Breast epithelium (tissue), 4 donors: ENCODE measurements at regions not wholly inside any gene's neighbourhood (a gene's known extent, or its start where the extent isn't known, plus 50 kb on each side); places are given as distances from the start of the nearest gene placed in this dataset.
"Not testable (repeated sequence)": the region's sequence is repeated elsewhere in the genome, so short reads cannot be mapped to it uniquely, and the experiment has no call there.

ENCODE experiments used
- DNase-seq, 2 donors: peaks; one replicate each; pipeline ENCODE4 v3.0.0-alpha.2; 2019; ENCODE audit warnings: low spot score in 2 of 2
- H3K27ac ChIP-seq, 2 donors: fragments of 200-600 bp; sonication (generic) in 1 of 2; one replicate each; pipeline ENCODE4 v1.5.1; 2016 to 2019; ENCODE audit warnings: mild to moderate bottlenecking in 1 of 2
- H3K27me3 ChIP-seq, 2 donors: fragments of 200-600 bp; sonication (generic) in 1 of 2; one replicate each; pipeline versions ENCODE4 v1.5.1 to v1.6.0; 2017 to 2019; ENCODE audit warnings: control low read depth in 1 of 2, mild to moderate bottlenecking in 1 of 2
- H3K36me3 ChIP-seq: fragments of 200-600 bp; one replicate; pipeline ENCODE4 v1.5.1; 2019
- H3K4me1 ChIP-seq, 2 donors: fragments of 200-600 bp; sonication (generic); one replicate each; pipeline ENCODE4 v1.5.1; 2016 to 2019; ENCODE audit warnings: control low read depth in 1 of 2
- H3K4me3 ChIP-seq, 3 donors: fragments of 200-600 bp; sonication (generic); 1 replicate in 2 of 3; 2 replicates in 1 of 3; pipeline ENCODE4 v1.5.1; 2016 to 2019; ENCODE audit warnings: mild to moderate bottlenecking in 3 of 3, moderate library complexity in 2 of 3
- H3K9me3 ChIP-seq, 2 donors: fragments of 200-600 bp; sonication (generic) in 1 of 2; one replicate each; pipeline ENCODE4 v1.5.1; 2016 to 2019; ENCODE audit warnings: control low read depth in 1 of 2
- CTCF ChIP-seq, 3 donors: fragments of 450-650 bp; IDR thresholded peaks; one replicate each; pipeline ENCODE4 v1.5.1; 2016 to 2017; ENCODE audit warnings: antibody characterized with exemption in 3 of 3, mild to moderate bottlenecking in 3 of 3, moderate library complexity in 3 of 3
- POLR2A ChIP-seq: fragments of 450-650 bp; IDR thresholded peaks from one replicate; pipeline ENCODE4 v1.6.1; 2016; ENCODE audit warnings: antibody characterized with exemption, mild to moderate bottlenecking, moderate library complexity
- POLR2AphosphoS5 ChIP-seq, 3 donors: sonication (generic); formaldehyde crosslinking; IDR thresholded peaks; one replicate each; pipeline ENCODE4 v1.6.1; 2017; ENCODE audit warnings: antibody characterized with exemption in 3 of 3
- intact Hi-C: fragments of 100-400 bp; cut with DNase I; formaldehyde crosslinking; loops from one replicate; pipeline ENCODE4 v1.15.1; 2023; ENCODE audit warnings: low total_unique reads

GRCh38 chr14:38547961-38548490 is 292.1 kb upstream of the CLEC14A start:
- H3K9me3 ChIP-seq, result no peaks in the 10 kb centered on the region
- no peak for TF ChIP-seq CTCF (IDR thresholded peaks at IDR 0.05)
- no peak for TF ChIP-seq POLR2AphosphoS5 (IDR thresholded peaks at IDR 0.05)
- TF ChIP-seq POLR2A, result no peak
- H3K27ac ChIP-seq, result no peak overlapping the region
- intact Hi-C loops, result no loop called here
- H3K36me3 ChIP-seq, result no peaks in the 10 kb centered on the region
- no peak for DNase-seq
- no peaks in the 10 kb centered on the region for H3K27me3 ChIP-seq
- H3K4me3 ChIP-seq, result no peak overlapping the region
- H3K4me1 ChIP-seq, result no peaks in the 10 kb centered on the region

- Histone ChIP-seq H3K27ac (no peak overlapping the region), H3K9me3 (no peaks in the 10 kb centered on the region), H3K4me1 (no peaks in the 10 kb centered on the region), H3K4me3 (no peak overlapping the region), H3K27me3 (no peaks in the 10 kb centered on the region), H3K36me3 (no peaks in the 10 kb centered on the region)
- intact Hi-C loops, result no loop called here
- TF ChIP-seq POLR2A (no peak), CTCF (IDR thresholded peaks at IDR 0.05) (no peak), POLR2AphosphoS5 (IDR thresholded peaks at IDR 0.05) (no peak)
- DNase-seq, result no peak
Observed at GRCh38 chr14:38546932-38547551, 291.1 kb upstream of the CLEC14A start.

- TF ChIP-seq CTCF (IDR thresholded peaks at IDR 0.05), result no peak
- no peak for TF ChIP-seq POLR2A
- TF ChIP-seq POLR2AphosphoS5 (IDR thresholded peaks at IDR 0.05), result no peak
- no peak overlapping the region for H3K4me3 ChIP-seq
- no peaks in the 10 kb centered on the region for H3K27me3 ChIP-seq
- DNase-seq, result no peak
- H3K4me1 ChIP-seq, result no peaks in the 10 kb centered on the region
- H3K27ac ChIP-seq, result no peak overlapping the region
- no peaks in the 10 kb centered on the region for H3K9me3 ChIP-seq
- intact Hi-C loops, result no loop called here
- no peaks in the 10 kb centered on the region for H3K36me3 ChIP-seq
Observed at GRCh38 chr14:38544776-38545175, 288.9 kb upstream of the CLEC14A start.

- H3K27ac ChIP-seq, H3K27me3 ChIP-seq, H3K9me3 ChIP-seq, H3K4me3 ChIP-seq, DNase-seq, H3K4me1 ChIP-seq, H3K36me3 ChIP-seq, intact Hi-C loops: not testable (repeated sequence)
Observed at GRCh38 chr14:38543851-38544250, 288.0 kb upstream of the CLEC14A start.

- H3K4me1 ChIP-seq, H3K27me3 ChIP-seq, H3K9me3 ChIP-seq, H3K36me3 ChIP-seq, intact Hi-C loops, H3K4me3 ChIP-seq, H3K27ac ChIP-seq, DNase-seq: not testable (repeated sequence)
Observed at GRCh38 chr14:38538053-38538452, 282.2 kb upstream of the CLEC14A start.

- no peaks in the 10 kb centered on the region for H3K27me3 ChIP-seq
- no peak overlapping the region for H3K4me3 ChIP-seq
- H3K27ac ChIP-seq, result no peak overlapping the region
- no peaks in the 10 kb centered on the region for H3K36me3 ChIP-seq
- TF ChIP-seq POLR2A (no peak), POLR2AphosphoS5 (IDR thresholded peaks at IDR 0.05) (no peak), CTCF (IDR thresholded peaks at IDR 0.05) (no peak)
- H3K4me1 ChIP-seq, result no peaks in the 10 kb centered on the region
- DNase-seq, result no peak
- intact Hi-C loops, result no loop called here
- no peaks in the 10 kb centered on the region for H3K9me3 ChIP-seq
Observed at GRCh38 chr14:38536376-38537038, 280.6 kb upstream of the CLEC14A start.
